ENCODE measurements at regions not wholly inside any gene's neighbourhood (a gene's known extent, or its start where the extent isn't known, plus 50 kb on each side); places are given as distances from the start of the nearest gene placed in this dataset.

- DNase-seq (ENCODE audit: low spot score) = no peak
- TF ChIP-seq CTCF (IDR thresholded peaks at IDR 0.05) = no peak
- no peak overlapping the region for H3K4me3 ChIP-seq
- no peak overlapping the region for H3K27ac ChIP-seq
Measured at GRCh38 chr1:37127254-37127748, 93.0 kb upstream of the GRIK3 start.

- DNase-seq (ENCODE audit: low spot score) = no peak
- H3K4me3 ChIP-seq = no peak overlapping the region
- no peak overlapping the region for H3K27ac ChIP-seq
- TF ChIP-seq CTCF (IDR thresholded peaks at IDR 0.05) = no peak
Measured at GRCh38 chr1:37128091-37128490, 93.8 kb upstream of the GRIK3 start.

- no peak for TF ChIP-seq CTCF (IDR thresholded peaks at IDR 0.05)
- DNase-seq (ENCODE audit: low spot score) = no peak
- H3K4me3 ChIP-seq = no peak overlapping the region
- H3K27ac ChIP-seq = no peak overlapping the region
Measured at GRCh38 chr1:37130221-37130948, 96.1 kb upstream of the GRIK3 start.

- TF ChIP-seq CTCF (IDR thresholded peaks at IDR 0.05) = no peak
- DNase-seq (ENCODE audit: low spot score) = no peak
- Histone ChIP-seq H3K4me3 (no peak overlapping the region), H3K27ac (no peak overlapping the region)
Measured at GRCh38 chr1:37131281-37131680, 97.0 kb upstream of the GRIK3 start.

GRCh38 chr1:37133276-37134145 lies 99.2 kb upstream of the GRIK3 start:
- no peak for TF ChIP-seq CTCF (IDR thresholded peaks at IDR 0.05)
- no peak overlapping the region for H3K4me3 ChIP-seq
- no peak overlapping the region for H3K27ac ChIP-seq
- no peak for DNase-seq (ENCODE audit: low spot score)

- TF ChIP-seq CTCF (IDR thresholded peaks at IDR 0.05) = no peak
- no peak overlapping the region for H3K27ac ChIP-seq
- no peak for DNase-seq (ENCODE audit: low spot score)
- H3K4me3 ChIP-seq = no peak overlapping the region
Measured at GRCh38 chr1:37134599-37134998, 100.3 kb upstream of the GRIK3 start.

Data from coronary artery (tissue), 2 donors.